ENCODE measurements at regions not wholly inside any gene's neighbourhood (a gene's known extent, or its start where the extent isn't known, plus 50 kb on each side); places are given as distances from the start of the nearest gene placed in this dataset.
A peak's percentile ranks its signal among the peaks of the same experiment; 100 is the strongest.
"Not testable (repeated sequence)": the region's sequence is repeated elsewhere in the genome, so short reads cannot be mapped to it uniquely, and the experiment has no call there.

DNA sequence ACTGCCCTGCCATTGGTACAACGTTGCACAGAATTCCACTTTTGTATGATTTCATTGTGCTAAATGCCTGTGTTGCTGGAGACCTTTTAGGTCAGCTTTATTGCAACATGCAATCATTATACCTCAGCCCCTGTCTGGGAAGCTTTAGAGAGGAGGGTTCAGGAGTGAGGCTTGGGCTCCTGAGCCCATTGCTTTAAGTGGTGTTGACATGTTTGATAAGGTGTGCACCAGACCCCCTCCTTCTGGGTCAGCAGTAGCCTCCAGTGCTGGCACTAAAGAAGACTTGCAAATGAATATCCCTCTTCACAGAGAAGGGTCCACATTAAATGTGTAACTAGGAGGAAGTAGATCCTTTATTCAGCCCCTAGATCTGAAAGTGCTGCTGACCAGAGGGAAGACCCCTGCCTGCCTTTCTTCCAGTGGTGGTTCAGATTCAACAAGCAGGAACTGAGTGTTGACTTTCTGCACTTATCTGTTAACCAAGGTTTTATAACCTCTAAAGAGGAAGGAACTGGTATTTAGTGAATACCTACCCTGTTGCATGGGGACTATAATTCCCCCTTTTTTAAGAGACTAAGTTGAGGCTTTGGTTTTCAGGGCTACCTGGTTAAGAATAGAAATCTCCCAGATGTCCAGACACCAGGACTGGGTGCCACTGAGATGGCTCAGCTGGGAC, 369.4 kb upstream of the IGFBP3 start:
- no peak for DNase-seq (ENCODE audit: low read depth)

DNA sequence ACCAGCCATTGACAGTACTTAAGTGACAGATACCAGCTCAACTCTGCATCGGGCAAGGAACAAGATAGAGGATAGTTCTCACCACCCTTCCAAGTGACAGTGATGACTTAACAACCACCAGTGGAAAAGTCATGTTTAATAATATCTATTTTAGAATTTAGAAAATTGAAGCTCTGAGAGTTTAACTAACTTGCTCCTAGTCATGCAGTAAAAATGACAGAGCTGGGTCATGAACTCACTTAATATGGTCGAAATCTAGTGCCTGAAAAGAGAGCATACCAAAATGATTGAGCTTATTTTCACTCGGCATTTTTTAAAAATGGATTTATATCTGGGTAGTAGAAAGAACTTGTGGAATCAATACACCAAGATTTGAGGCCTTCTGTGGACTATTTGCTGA, 367.8 kb upstream of the IGFBP3 start:
- no peak for DNase-seq (ENCODE audit: low read depth)

DNA sequence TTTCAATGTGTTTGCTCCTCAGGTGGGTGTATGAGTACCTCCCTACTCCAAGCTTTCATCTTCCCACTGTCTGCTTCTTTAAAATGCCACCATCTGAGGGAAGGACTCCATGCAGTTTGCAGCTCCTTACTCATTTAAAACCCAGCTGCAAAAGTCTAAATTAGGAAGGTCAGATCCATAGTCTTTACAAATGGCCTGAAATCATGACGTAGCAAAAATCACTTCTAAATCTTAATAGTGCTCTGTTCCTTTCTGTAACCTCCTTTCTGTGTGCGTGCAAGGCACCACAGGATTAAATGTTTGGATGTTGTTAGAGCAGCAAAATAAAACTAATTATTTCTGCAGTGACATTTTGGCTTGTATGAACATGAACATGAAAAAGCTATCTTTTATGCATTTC, 366.9 kb upstream of the IGFBP3 start:
- DNase-seq (ENCODE audit: low read depth): no peak

DNA sequence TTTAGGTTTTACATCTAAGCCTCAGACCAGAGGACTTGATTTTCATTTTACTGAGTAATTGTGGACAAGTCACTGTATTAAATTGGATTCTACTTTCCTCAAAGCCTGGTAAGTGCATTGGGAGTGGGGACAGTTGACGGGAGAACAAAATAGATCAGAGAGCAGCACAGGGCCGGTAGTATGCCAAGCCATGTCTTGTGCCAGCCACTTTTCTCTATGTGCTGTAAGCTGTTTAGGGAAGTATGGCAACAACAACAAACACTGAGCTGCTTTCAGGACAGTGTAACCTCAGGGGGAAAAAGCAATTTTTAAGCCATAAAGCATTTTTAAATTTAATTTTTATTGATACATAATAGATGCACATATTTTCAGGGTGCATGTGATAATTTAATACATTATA, 365.9 kb upstream of the IGFBP3 start:
- no peak for DNase-seq (ENCODE audit: low read depth)

DNA sequence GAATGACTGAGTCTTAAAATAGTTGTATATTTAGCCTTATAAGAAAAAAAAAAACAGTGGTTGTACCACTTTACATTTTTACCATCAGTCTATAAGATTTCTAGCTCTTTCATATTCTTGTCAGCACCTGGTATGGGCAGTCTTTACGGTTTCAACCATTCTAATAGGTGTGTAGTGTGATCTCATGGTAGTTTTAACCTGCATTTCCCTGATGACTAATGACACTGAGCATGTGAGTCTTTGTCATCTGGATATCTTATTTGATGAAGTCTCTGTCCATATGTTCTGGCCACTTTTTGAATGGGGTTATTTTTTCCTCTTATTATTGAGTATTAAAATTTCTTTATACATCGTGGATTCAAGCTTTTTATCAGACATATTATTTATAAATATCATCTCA, 365.3 kb upstream of the IGFBP3 start:
- DNase-seq (ENCODE audit: low read depth): no peak

DNA sequence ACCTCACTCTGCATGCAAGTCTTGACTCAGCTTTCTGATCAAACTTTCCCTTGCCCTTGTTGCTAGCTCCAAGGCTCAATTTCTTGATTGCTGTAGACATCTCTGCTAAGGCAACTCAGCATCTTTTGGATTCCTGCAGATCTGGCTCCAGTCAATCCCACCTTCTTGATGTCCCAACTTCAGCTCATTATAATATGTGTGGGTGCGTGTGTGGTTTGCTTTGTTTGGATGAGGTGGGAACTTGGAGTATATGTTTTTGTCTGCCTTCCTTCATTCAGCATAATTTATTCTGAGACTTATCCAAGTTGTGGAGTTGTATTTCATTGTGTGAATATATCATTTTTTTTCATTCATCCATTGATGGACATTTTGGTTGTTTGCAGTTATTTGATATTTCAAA, 364.8 kb upstream of the IGFBP3 start:
- DNase-seq (ENCODE audit: low read depth): no peak

DNA sequence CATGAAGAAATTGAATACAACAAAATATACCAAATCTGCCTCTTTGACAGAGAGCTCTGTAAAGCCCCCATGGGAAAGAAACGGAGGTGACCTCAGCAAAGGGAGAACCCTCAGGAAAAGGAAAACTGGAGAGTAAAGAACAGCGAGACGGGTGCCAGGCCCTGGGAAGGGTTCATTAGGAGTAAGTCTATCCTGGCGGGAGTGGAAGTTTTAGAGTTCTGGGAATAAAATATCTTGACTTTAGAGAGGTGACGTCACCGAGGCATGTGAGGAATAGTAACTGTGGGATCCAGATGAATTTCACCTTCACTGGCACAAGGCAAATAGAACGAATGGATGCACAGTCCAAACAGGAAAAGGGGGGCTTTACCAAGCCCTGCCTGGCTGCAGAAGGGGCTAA, 362.8 kb upstream of the IGFBP3 start:
- no peak for DNase-seq (ENCODE audit: low read depth)

DNA sequence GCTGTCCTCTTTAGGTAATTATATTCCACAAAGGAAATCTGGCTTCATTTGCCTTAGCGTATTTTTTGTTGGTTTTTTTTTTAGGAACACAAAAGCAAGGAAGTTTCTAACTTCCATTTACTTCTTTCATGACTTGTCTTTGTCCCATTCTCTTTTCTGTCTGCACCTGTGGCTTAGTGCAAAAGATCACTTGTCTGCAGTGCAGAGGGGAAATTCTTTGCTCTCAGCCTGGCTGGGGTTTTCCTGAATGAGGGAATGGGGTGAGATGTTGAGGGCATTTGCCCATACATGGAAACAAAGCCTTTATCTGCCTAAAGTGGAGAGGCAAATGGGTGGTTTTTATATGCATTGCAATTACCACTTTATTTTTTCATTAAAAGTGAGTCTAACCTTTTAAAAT, 361.1 kb upstream of the IGFBP3 start:
- no peak for DNase-seq (ENCODE audit: low read depth)

DNA sequence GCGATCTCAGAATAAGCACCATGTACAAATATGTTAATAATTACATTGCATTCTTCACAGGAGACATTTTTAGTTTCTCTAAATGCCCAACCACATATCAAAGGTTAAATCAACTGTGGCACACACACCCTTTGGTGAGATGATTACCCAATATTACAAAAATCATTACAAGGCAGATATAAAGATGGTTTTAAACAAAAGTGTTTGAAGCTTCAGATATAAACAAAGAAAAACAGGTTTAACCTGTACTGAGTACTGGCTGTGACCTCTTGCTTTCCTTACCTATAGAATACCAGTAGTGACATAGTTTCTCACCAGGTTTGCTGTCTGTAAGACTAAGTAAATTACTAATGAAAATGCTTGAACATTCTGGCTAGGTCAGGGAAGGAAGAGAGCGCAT, 360.0 kb upstream of the IGFBP3 start:
- no peak for DNase-seq (ENCODE audit: low read depth)

DNA sequence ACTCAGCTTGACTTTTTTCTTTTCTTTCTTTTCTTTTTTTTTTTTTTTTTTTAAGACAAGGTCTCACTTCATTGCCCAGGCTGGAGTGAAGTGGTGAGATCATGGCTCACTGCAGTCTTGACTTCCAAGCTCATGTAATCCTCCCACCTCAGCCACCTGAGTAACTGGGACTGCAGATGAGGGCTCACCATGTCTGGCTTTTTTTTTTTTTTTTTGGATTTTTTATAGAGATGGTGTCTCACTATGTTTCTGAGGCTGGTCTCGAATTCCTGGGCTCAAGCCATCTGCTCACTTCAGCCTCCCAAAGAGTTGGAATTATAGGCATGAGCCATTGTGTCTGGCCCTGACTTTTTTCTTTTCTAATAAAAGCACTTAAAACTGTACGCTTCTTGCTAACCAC, 358.2 kb upstream of the IGFBP3 start:
- no peak for DNase-seq (ENCODE audit: low read depth)

DNA sequence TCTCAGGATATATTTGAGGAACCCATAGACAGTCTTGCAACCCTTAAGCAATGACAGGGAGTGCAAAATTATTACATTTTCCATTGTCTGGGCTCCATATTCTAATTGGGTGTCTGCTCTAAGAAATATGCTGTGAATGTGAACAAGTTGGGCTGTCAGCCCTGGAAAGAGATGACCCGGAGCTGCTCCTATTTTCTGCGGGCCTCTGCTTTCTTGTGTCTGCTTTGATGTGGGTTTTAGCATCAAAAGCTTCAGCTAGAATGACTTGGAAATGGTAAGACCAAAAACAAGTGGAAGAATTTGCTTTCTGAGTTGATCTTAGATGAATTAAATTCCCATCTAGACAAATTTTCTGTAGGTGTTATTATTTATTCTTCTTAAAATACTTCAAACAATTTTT, 343.6 kb upstream of the IGFBP3 start:
- DNase-seq (ENCODE audit: low read depth): no peak

DNA sequence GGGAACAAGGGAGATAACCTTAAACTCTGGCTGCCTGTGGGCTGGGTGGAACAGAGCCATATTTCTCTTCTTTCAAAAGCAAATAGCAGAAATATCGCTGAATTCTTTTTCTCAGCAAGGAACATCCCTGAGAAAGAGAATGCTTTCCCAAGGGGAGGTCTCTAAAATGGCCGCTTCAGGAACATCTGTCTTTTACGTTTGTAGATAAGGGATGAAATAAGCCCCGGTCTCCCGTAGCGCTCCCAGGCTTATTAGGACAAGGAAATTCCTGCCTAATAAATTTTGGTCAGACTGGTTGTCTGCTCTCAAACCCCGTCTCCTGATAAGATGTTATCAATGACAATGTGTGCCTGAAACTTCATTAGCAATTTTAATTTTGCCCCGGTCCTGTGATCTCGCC, 340.6 kb upstream of the IGFBP3 start:
- not testable (repeated sequence) for DNase-seq (ENCODE audit: low read depth)

DNA sequence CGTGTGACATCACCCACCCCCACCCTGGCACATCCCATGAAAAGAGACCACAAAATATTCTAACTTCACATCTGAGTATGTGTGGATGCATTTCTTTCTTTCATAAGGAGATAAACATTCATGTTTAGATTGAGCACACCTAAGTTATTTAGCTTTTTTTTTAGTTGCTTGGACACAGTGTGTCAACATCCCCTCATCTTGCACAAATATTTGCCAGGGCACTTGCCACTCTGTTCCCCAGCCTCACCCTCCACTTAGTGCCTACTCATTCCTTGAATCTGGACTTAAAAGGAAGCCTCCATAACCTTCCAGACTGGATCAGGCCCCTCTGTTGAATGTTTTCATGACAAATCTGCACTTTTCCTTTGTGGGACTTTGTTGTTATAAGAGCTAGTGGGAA, 338.9 kb upstream of the IGFBP3 start:
- no peak for DNase-seq (ENCODE audit: low read depth)

DNA sequence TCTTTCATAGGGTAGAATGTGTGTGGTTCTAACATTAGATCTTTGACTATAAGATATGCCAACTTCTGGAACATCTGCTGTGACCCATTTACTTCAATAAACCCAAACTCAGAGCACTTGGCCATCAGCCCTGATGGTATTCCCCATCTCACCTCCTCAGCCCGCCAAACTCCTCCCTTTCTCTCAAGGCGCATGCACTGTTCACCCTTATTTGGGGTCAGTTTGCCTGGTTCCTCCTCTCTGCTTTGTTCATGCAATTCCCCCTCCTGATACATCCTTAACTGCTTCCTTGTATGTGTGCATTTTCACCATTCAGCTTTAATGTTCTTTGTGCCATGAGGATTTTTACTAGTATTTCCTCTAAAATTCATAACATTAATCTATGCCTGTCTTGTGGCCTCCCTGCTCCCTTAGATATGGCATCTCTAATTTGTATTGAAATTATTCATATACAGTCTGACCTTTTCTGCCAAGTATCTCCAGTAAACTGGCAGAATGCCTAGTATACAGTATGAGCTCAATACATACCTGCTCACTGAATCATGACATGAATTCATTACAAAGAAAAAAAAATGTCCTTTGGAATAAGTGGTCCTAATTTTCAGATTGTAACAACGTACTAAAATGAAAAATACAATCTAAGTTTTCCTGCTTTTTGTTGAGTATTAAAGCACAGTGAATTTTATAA, 336.8 kb upstream of the IGFBP3 start:
- DNase-seq (ENCODE audit: low read depth): peak; percentile 59

DNA sequence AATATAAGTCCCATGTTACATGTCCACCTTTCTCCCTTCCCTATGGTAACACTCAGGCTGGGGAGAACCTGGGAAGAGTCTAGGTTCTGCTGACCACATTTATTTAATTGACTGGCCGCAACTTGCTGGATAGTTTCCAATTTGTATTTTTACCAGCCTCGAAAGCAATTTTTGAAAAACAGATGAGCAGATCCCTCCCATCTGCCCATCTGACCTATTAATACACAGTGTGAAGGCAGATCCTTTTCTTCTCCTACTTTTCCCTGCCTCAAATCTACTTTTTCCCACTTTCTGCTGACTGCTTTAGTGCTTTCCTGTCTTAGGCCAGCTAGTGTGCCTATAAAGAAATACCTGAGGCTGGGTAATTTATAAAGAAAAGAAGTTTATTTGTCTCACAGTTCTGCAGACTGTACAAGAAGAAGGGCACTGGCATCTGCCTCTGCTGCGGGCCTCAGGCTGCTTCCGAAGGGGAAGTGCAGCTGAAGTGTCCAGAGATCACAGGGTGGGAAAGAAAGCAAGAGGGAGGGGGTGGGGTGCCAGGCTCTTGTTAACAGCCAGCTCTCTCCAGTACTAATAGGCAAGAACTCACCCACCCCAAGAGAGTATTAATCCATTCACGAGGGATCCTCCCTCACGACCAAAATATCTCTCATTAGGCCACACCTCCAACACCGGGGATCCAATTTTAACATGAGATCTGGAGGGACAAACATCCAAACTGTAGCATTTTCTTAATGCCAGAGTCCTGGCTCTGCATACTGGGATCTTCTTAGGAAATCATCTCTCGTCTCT, 336.0 kb upstream of the IGFBP3 start:
- DNase-seq (ENCODE audit: low read depth): no peak

DNA sequence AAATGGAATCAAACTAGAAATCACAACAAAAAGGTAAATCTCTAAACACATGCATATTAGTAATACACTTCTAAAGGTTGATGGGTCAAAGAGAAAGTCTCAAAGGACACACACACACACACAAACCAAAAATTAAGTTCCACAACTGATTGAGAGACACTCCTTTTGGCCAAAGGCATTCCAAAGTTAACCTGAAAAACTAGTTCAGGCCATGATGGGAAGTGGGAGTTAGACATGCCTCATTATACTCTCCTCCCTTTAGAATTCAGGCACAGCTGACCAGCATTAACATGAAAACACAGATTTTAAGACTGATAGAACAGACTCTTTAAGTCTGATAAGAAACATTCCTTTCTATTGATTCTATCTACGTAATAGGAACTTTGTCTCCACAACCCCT, 332.4 kb upstream of the IGFBP3 start:
- no peak for DNase-seq (ENCODE audit: low read depth)

DNA sequence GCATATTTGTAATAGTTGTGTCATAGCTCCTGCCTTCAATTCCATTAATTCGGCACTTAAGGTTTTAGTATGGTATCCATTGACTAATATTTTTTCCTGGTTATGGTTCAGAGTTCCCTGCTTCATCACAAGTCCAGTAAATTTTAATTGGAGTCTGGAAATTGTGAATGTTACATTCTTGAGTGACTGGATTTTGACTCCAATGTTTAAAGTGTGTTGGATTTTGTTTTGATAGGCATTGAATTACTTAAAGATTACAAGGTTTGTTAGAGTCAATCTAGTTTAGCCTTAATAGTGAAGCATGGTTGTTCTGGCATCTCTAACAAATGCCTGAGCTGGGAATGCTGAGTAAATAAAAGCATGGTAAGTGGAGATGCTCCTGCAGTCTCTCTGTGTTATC, 326.6 kb upstream of the IGFBP3 start:
- no peak for DNase-seq (ENCODE audit: low read depth)

DNA sequence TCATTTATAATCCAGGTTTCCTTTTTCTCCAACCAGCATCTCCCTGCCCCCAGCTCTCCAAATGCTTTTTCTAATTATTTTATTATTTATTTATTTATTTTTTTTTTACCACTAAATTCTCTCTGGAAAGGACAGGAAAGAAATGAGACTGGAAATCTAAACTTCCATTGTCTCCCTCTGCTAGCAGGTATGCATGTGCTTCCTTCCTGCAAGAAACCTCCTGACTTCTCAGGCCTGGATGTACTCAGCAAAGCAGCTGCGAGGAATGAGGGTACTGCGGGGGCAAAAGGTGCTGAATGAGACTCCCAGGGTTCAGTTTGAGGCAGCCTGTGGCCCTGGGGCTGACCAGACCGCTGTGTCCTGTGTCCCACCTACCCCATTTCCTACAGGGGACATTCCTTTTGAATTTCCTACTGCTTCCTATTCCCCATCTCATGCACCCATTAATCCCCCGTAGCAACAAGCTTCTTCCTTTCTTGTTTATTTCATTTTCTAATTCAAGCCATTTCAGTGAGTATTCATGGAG, 324.6 kb upstream of the IGFBP3 start:
- no peak for DNase-seq (ENCODE audit: low read depth)

DNA sequence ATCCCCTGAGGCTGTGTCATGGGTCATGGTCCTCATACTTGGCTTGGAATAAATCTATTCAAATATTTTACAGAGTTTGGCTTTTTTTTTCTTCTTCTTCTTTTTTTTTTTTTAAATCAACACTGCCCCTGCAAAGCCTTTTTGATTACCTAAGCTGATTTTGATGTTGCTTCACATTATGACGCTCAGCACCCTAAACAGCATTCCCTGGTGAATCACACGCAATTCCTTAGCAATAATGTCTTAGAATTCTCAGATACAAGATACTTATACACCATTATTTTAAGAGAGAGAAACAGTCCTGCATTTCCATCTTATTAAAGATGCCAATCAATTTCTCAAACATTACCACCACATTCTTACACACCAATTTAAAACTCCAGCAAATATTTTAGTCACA, 323.7 kb upstream of the IGFBP3 start:
- no peak for DNase-seq (ENCODE audit: low read depth)

DNA sequence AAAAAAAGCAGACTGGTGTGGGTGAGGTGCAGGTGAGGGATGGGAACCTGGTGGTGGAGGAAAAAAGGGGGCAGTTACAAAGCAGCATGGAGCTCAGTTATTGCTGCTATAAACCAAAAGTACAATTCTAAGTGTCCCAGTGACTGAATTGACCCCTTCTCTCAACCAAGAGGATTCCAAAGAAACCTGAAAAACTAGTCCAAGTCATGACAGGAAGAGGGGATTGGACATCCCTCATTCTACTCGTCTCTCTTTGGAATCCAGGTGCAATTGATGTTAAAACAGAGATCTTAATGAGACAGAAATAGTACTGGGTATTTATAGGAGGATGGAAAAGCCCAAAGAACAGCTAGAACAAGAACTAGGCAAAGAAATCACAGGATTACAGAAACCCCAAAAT, 322.3 kb upstream of the IGFBP3 start:
- no peak for DNase-seq (ENCODE audit: low read depth)

DNA sequence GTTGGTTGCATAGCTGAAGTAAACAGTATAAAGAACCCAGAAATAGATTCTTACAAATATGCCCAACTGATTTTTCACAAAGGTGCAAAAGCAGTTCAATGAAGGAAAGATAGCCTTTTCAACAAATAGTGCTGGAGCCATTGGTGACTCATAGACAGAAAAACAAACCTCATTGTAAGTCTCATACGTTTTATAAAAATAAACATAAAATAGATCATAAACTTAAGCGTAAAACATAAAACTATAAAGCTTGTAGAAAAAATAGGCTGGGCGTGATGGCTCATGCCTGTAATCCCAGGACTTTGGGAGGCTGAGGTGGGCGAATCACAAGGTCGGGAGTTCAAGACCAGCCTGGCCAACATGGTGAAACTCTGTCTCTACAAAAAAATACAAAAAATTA, 318.8 kb upstream of the IGFBP3 start:
- DNase-seq (ENCODE audit: low read depth): no peak

DNA sequence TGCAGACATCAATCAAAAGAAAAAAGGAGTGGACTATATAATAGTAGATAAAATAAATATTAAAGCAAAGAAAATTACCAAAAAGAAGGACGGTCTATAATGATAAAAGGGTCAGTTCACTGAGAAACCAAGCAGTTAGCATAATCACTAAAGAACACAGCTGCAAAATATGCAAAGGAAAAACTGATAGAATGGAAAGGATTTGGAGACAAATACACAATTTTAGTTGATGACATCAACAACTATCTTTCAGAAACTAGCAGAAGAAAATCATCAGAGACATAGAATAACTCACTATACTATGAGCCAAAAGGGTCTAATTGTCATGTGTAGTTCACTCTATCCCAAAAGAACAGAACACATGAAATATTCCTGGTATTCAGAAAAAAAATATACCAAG, 316.4 kb upstream of the IGFBP3 start:
- no peak for DNase-seq (ENCODE audit: low read depth)

Data from fibroblast of the conjunctiva (primary cell).